Jurkat, Clone E6-1 (cell line): ENCODE measurements at regions not wholly inside any gene's neighbourhood (a gene's known extent, or its start where the extent isn't known, plus 50 kb on each side); places are given as distances from the start of the nearest gene placed in this dataset.
A peak's percentile ranks its signal among the peaks of the same experiment; 100 is the strongest.
"Not testable (repeated sequence)": the region's sequence is repeated elsewhere in the genome, so short reads cannot be mapped to it uniquely, and the experiment has no call there.

Source experiments
- DNase-seq: peaks from one replicate; pipeline ENCODE4 v3.0.0-alpha.2; 2011; ENCODE audit warnings: low read depth, low spot score
- H3K4me3 ChIP-seq: 2 replicates; pipeline ENCODE4 v1.5.1; 2011; ENCODE audit warnings: mild to moderate bottlenecking, low read length, control low read depth, moderate library complexity

- H3K4me3 ChIP-seq, result no peak overlapping the region
- DNase-seq, result no peak
Measured at GRCh38 chr20:52332649-52333250, 141.2 kb upstream of the ZFP64 start.

- no peak for DNase-seq
- no peak overlapping the region for H3K4me3 ChIP-seq
Measured at GRCh38 chr20:52332230-52332629, 140.7 kb upstream of the ZFP64 start.

GRCh38 chr20:52331655-52332054 lies 140.1 kb upstream of the ZFP64 start:
- no peak for DNase-seq
- H3K4me3 ChIP-seq, result no peak overlapping the region

GRCh38 chr20:52321396-52321795 lies 129.8 kb upstream of the ZFP64 start:
- H3K4me3 ChIP-seq, result no peak overlapping the region
- no peak for DNase-seq

DNA sequence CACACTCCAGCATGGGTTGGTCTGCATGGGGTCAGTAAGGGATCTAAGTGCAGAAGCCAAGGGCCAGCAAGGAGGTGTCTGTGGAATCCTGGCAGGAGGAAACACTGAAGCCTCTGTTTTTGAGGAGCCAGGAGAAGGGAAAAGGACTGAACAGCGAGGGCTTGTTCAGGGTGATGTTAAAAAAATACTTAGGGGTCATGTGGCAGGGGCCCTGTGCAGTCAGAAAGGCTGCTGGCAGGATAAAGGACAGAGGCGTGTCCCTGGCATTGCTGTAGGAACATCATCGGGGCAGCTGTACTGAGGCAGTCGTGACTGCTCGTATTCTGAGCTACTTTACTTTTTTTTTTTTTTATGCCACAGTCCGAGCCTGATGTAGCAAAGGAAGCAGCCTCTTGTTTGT lies 127.1 kb upstream of the ZFP64 start:
- DNase-seq, result no peak
- H3K4me3 ChIP-seq, result no peak overlapping the region

DNA sequence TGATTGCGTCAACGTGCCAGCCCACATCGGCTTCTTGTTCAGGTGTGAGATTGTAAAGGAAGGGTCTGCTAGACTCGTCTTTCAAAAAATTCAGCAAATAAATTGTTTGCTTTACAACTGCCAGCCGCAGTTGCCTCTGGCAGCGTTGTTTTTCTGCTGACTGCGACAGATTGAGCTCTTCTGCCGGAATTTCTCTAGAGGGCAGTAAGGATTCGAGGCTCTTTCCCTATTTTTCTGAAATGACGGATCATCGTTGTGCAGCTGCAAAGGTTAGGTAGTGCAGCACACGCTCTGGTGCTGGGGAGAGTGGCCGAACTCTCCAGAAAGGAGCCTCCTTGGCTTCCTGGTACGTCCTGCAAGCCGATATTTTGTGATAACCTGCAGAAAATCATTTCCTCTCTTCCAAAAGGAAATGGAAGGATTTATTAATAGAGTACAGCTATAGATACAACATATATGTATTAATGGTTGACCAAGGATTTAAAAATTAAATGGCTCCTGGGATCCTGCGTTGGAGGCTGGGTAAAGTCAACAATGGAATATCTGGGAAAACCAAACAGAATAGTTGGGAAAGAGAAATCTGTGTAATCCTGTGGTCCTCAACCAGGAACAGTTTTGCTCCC lies 121.9 kb upstream of the ZFP64 start:
- DNase-seq, result no peak
- H3K4me3 ChIP-seq, result no peak overlapping the region

DNA sequence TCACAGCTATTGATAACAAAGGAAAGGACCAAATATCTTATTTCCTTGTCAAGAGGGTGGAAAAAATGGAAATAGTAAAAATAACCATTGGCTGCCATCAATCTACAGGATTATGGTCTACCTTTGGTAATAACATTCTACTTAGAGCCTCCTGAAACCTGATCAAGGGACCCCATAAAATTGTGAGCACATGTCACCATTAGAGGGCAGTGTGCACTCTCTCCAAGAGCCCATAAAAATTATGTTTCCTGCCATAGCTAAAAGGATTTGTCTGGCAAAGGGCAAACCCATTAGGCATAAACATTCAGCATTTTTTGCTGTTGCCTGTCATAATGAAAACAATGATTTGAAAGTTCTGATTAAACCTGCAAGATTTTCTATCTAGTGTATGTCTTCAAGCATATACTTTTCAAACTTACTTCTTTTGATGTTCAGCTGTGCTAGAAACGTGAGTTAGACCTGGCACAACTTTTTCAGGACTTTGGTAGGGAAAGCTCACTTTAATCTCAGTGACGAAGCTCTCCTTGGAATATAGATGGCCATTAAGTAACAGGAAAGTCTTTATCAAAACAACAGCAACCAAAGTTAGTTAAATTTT lies 120.7 kb upstream of the ZFP64 start:
- no peak overlapping the region for H3K4me3 ChIP-seq
- DNase-seq, result peak; percentile 54

DNA sequence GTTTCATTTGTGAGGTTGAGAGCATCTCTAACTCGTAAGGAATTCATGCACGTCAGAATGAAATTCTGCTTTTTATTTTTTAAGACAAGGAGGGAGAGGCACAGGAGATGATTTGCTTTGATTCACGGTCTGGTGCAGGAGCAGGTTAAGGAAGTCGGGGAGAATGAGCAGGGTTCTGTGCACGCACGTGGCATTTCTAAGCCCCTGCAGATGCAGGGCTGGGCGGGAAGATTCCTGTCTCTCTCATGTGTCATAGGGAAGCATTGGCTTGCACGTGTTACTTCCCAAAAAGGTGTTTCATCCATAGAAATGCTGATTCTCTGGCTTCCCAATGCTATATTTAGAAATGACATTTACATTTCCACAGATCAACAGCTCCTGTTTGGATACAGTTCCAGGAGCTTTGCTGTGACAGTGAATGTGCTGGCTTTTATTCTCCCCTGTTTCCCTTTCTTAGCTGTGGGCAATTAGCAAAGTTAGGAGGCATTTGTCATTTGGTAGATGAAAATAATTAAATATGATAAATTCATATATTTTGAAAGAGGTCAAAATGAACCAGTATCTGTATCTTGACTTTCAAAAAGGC lies 119.7 kb upstream of the ZFP64 start:
- DNase-seq, result no peak
- no peak overlapping the region for H3K4me3 ChIP-seq

DNA sequence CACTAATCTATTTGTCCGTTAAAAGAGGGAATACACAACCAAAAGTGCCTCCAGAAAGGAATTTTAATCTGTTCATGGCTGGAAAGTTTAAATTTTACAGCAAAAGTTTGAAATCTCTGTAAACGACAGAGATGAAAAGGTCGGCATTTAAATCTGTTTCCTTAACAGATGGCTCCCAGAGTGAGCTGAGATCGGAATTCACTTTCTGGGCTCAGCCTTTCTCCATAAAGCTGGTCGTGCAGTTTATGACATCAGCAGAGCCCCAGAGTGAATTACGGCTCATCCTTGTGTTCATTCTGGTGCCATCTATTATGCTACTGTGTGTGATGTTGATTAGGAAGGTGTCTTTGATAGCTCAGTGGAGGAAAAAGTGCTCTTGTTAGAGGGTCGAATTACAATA lies 117.6 kb upstream of the ZFP64 start:
- no peak overlapping the region for H3K4me3 ChIP-seq
- no peak for DNase-seq

DNA sequence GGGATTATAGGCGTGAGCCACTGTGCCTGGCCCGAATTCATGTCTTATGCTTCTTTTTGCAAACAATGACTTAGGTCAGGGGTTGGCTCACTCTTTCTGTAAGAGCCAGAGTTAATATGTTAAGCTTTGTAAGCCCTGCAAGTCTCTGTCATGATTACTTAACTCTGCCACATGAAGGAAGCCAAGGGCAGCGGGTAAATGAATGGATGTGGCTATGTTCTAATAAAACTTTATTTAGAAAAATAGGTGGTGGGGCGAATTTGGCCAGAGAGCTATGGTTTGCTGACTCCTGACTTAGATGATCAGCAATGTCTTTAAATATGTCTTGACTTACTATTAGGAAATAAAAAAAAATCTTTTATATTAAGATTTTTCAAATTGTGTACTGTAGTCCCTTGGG lies 114.9 kb upstream of the ZFP64 start:
- no peak overlapping the region for H3K4me3 ChIP-seq
- no peak for DNase-seq

- peak; percentile 89 for DNase-seq
- no peak overlapping the region for H3K4me3 ChIP-seq
Measured at GRCh38 chr20:52305858-52306257, 114.3 kb upstream of the ZFP64 start.

- DNase-seq, result no peak
Measured at GRCh38 chr20:52305024-52305645, 113.6 kb upstream of the ZFP64 start.

GRCh38 chr20:52303281-52303950 lies 111.8 kb upstream of the ZFP64 start:
- no peak for DNase-seq
- no peak overlapping the region for H3K4me3 ChIP-seq

More at GRCh38 chr20:52305024-52305645, 113.6 kb upstream of the ZFP64 start:
- no peak overlapping the region for H3K4me3 ChIP-seq

DNA sequence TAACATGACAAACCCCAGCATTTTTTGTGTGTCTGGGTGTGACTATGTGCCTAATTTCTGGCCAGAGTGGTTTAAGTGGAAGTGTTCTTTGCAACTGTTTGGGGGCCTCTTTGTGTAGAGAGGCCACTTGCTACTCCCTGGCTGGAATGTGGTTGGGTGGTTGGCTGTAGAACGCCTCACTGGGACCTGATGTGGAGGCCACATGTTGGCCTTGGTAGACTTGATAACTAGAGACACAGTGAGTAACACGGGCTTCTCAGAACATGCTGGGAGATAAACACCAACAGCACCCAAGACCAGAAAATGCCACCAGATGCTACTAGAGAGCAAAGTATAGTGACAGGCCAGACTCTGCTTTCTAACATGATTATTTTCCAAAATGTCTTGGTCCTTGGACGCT lies 111.2 kb upstream of the ZFP64 start:
- no peak for DNase-seq
- H3K4me3 ChIP-seq, result no peak overlapping the region

DNA sequence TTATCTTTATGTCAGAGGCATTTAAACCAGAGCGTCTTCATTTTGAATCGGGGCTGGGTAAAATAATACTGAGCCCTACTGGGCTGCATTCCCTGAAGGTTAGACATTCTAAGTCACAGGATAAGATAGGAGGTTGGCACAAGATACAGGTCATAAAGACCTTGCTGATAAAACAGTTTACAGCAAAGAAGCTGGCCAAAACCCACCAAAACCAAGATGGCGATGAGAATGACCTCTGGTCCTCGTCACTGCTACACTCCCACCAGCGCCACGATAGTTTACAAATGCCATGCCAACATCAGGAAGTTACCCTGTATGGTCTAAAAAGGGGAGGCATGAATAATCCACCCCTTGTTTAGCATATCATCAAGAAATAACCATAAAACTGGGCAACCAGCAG lies 110.5 kb upstream of the ZFP64 start:
- DNase-seq, H3K4me3 ChIP-seq: not testable (repeated sequence)

DNA sequence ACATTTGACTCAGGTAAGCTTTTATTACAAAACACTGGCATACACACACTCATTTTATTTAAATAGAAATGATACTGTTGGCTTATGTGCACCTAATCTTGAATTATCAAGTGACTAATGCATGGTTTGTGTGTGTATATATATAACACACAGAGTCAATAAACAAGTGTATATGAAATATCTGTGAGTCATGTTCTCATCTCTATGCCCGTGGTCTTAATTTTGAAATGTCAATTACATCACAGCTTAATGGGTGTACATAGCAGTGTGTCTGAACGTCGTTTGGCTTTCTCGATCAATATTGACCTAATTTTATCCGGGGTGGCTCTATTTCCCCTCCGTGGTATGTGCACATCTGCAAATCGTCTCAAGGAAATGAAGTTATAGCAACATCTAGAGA lies 104.0 kb upstream of the ZFP64 start:
- no peak for DNase-seq
- H3K4me3 ChIP-seq, result no peak overlapping the region

DNA sequence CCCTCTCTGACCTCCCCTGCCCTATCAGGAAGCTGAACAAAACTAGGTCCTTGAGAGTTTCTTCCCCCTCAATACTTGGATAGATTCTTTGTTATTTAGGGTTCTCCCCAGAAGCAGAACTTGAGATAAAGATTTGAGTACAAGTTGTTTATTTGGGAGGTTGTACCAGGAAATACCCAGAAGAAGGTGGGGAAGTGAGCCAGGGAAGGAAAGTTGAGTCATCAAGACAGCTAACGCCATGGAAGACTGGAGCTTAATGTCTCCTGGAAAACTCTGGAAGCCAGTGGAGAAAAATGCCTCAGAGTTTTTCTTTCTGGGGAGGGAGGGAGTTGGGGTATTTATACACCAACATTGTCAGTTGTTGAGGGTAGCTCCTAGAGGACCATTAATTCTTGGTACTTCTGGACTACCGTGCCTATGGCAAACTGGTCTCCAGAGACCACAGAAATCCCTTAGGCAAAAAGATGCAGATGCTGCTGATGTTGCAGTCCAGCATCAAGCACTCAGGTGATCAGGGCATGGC lies 102.6 kb upstream of the ZFP64 start:
- DNase-seq, result no peak
- H3K4me3 ChIP-seq, result no peak overlapping the region

GRCh38 chr20:52291109-52291508 lies 99.5 kb upstream of the ZFP64 start:
- no peak for DNase-seq

DNA sequence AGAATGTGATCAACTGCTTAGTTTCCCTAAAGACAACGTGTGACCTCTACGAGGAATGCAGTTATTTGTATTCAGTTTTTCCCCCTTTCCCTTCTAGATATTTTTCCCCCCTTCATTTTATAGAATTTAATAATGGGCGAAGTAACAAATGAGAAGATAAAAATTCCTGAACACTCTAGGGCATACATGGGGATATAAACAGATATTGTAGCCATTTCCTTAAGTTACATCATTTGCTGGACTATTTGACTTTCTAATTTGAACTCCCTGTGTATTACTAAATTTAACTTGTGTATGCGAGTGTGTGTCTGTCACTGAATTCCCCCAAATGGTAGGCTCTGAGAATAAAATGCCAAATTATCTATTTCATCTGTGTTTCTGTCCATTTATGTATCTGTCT lies 99.0 kb upstream of the ZFP64 start:
- DNase-seq, result no peak
- no peak overlapping the region for H3K4me3 ChIP-seq

More at GRCh38 chr20:52291109-52291508, 99.5 kb upstream of the ZFP64 start:
- H3K4me3 ChIP-seq, result no peak overlapping the region
